GM19043 (cell line): ENCODE measurements at regions not wholly inside any gene's neighbourhood (a gene's known extent, or its start where the extent isn't known, plus 50 kb on each side); places are given as distances from the start of the nearest gene placed in this dataset.

Experiments used
- ATAC-seq: cut with Tn5 transposase; IDR thresholded peaks from one replicate; pipeline ENCODE4 v1.9.1; 2021; ENCODE audit warnings: low read depth; ENCODE audit not compliant: unreplicated experiment

DNA sequence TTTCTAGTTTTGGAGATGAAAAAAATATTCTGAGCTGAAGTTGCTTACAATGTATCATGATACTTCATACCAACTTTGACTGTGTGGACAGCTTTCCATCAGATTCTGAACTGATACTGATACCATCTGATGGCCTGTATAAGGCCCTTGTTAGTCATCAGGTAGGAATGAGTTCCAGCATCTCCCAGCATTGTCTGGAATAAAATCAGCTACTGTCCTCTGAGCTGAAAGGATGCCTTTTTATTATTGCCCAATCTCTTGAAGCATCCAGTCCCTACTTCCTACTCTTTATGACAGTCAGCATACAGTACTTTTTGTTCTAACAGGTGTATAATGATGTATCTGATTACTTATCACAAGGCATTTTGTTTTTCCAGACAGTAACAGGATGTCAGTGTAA lies 70.6 kb upstream of the EYA4 start:
- ATAC-seq: no peak

DNA sequence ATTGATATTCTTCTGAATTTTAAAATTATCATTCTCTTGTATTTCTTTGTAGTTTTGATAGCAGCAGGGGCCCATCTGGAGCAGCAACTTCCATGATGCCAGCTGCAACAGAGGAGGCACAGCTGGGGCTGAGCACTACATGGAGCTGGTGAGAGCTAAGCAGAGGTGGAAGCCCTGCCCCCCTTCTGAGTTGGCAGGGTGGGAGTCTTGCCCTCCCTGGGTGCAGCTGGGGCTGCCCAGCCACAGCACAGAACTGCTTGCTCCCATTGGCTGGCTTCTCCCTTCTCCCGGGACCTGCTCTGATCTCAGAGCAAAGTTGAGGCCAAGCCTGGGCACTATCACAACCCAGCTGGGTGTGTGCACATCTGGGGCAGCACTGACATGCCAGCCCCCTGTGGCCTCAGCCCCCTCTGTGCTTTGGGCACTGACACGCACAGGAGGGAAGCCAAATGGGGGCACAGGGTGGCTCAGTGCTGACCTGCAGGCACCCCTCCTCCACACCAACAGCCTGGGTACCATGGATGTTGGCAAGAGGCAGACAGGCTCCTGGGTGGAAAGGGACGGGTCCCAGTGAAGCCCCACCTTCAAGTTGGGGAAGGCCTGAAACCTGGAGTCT lies 69.1 kb upstream of the EYA4 start:
- ATAC-seq: no peak

DNA sequence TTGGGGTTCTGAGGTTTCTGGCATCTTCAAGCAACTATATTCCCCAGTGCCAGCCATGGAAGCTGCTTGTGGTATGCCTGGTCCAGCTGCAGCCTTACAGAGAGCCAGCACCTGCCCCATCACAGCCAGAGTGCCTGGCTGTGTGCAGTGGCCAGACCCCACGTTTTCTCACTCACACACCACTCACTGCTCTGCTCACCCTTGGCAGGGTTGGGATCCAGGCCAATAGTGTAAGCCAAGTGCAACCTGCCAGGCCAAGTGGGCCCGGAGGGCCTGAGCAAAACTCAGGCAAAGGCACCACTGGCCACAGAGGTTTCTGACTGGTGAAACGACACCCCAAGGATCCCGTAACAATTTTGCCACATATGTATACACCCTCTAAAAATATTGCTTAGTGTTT lies 67.9 kb upstream of the EYA4 start:
- ATAC-seq: no peak

DNA sequence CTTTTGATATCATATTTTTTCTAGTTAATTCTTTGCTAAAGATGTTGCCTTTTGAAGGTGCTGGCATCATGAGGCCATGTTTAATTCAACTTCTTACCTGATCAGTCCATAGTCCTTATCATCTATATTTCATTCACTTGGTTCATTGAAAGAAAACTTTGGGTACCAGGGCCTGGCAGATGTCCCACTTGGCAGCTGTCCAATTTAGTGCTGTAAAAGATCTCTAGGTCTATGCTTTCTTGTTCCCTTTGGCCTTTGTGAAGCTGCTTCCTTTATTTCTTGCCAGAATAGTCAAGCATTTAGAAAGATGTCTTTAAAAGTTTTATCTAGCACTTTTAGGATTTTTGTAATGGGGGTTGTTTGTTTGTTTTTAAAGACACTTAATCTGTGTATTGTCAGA lies 61.7 kb upstream of the EYA4 start:
- no peak for ATAC-seq

DNA sequence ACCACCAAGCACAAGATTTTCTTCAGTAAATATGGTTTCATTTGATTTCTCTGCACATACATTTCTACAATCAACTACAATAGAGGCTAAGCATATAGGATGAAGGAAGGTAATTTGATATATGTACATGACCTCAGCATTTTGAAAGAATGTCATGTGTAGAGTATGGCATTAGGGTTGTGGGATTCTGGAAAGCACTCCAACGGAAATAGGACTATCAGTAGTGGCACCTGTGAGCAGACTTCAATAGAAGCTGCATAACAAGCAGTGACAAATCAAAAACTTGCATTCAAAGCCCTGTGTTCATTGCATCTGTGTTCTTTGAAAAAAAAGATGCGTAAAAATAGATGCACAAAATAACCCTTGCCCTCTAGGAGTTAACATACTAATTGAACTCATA lies 57.5 kb upstream of the EYA4 start:
- ATAC-seq: no peak

DNA sequence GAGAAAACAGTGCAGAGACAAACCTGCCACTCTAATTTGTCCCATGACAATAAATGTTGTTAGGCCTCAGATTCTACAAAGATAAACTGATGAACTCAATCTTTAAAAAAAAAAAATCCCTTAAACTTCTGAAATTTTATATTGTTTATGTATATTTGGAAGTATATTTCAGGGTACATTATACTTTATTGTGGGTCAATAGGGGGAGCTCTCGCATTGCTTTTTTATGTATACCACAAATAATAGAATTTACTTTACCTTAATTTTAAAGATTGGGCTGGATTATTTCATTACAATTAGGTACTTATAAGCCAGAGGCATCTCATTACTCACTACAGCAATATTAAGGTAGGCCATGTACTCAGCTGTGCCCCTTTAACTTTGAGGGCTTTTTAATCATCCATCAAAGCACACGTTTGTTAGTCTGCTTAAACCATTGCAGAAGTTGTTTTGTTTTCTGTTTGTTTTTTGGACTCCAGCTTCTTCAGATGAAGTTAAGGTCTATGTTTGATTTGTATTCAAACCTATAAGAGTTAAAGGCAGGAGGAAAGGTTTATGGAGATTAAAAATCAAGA lies 56.3 kb upstream of the EYA4 start:
- no peak for ATAC-seq

DNA sequence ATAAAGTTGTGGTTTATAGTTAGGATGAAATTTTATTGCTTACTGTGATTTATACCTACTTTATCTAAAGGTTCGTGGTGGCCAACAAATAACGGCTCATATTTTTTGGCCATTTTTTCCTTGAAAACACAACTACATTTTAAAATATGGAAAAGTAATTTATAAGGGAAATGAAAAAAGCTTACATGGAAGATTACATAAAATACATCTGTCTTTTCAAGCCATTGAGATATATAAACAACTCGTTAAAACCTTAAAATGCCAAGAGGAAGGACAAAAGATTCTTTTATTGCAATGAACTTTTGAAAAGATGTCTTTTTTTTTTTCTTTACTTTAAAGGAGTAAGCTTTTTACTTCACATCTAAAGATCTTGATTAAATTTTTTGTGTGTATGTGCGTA lies 55.4 kb upstream of the EYA4 start:
- no peak for ATAC-seq

DNA sequence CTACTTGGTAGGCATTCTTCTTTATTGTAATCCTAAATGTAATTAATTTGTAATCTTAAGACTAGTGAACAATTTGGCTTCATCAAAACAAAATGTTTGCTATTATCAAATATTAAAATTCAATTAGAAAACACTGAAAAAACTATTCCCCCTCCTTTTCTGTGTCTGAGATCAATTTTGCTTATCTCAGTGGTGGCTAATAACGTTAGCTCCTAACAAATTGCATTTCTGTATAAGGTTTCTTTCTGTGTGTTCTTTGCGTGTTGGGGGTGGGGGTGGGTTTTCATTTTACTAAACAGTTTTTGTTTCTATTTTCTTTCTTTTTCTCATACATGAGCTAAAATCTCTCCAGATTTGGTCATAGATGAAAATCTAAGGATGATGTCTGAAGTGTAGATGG lies 54.0 kb upstream of the EYA4 start:
- no peak for ATAC-seq

DNA sequence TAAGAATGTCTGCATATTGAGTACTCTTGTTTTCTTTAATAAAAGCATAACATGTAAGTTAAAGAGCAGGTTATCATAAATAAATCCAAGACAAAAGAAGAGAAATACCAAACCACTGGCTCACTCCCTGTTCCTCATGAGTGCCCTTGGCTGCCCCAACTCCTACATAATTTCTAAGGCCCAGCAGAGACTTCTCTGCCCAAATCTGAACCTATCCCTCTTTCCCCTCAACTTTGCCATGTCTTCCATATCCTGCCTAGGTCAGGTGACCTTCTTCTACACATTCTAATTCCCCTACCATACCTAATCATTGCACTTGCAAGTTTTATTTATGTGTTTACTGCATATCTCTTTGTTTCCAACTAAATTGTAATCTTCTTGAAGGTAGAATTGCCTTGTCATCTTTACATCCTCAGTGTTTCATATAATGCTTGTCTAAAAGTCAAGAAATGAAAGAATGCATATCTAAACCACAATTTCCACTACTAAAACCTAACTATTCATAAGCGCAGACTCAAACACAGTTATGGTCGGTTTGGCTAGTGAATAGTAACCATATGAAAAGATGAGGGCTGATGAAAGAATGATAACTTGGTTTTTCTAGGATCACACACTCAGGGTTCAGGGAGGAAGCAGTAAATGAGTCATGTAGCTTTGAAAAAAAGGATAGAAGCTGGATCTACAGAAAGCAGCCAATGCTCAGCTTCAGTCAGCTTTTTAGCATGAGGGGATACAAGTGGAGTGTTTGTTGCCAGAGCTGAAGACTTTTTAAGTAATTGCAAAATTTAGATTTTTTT lies 53.3 kb upstream of the EYA4 start:
- no peak for ATAC-seq

DNA sequence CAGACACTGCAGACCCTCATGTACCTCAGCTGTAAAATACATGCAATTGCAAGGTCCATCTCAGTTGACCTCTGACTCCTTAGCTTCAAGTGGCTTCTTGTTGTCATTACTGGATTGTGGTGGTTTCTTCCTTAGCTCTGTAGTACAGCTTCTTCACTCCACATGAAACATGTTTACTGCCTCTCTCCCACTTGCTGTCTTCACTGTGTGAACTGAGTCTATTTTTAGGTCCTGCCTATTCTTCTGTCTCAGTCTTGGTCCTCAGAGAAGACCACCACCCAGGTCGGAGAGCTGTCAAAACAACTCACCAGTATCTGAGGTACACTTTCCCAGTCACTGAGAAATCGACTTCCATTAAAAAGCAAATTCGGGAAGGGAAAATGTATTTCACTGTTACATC lies 50.2 kb upstream of the EYA4 start:
- no peak for ATAC-seq

DNA sequence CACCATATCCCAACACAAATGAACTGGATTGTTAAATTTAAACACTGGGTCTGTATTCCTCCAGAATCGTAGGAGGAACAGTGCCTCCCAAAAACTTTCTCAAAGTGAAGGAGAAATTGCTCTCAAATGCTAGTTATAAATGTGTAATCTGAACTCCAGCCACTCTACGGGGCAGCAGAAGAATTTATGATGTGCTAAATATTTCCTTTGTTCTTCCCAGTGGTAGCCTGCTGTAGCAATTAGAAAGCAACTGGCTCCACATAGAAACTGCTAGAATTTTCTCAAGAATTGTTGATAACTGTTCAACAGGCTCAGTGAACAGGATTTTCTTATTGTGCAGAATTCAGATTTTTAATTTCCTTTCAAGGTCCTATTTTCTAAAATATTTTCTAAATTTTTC lies 49.8 kb upstream of the EYA4 start:
- ATAC-seq: no peak
